HL-60 (cell line): ENCODE measurements at regions not wholly inside any gene's neighbourhood (a gene's known extent, or its start where the extent isn't known, plus 50 kb on each side); places are given as distances from the start of the nearest gene placed in this dataset.

Experiments
- DNase-seq, 2 experiments: peaks; one replicate each; pipeline ENCODE4 v3.0.0-alpha.2; 2010 to 2020; ENCODE audit warnings: low read depth in 1 of 2, low spot score in 1 of 2
- H3K27ac ChIP-seq: fragments of 250-450 bp; sonication (Bioruptor Pico); replicated peaks from 2 replicates; pipeline ENCODE4 v1.5.1; 2020; ENCODE audit warnings: mild to moderate bottlenecking, moderate library complexity
- H3K27me3 ChIP-seq: fragments of 250-450 bp; sonication (Bioruptor Pico); 2 replicates; pipeline ENCODE4 v1.5.1; 2021; ENCODE audit warnings: mild to moderate bottlenecking, moderate library complexity; ENCODE audit not compliant: insufficient read depth, poor library complexity, severe bottlenecking
- H3K4me3 ChIP-seq: replicated peaks from 2 replicates; pipeline ENCODE4 v1.5.1; 2011; ENCODE audit warnings: mild to moderate bottlenecking, control low read depth, low read length; ENCODE audit not compliant: insufficient read depth
- CTCF ChIP-seq: IDR thresholded peaks from one replicate; pipeline ENCODE4 v1.5.1; 2011; ENCODE audit warnings: low read length, control low read depth, inconsistent platforms; ENCODE audit not compliant: insufficient read depth
- GABPA ChIP-seq: IDR thresholded peaks from 2 replicates; pipeline ENCODE4 v1.6.1; 2012; ENCODE audit warnings: low read depth
- POLR2AphosphoS5 ChIP-seq: IDR thresholded peaks from 2 replicates; pipeline ENCODE4 v1.6.1; 2012; ENCODE audit warnings: low read depth
- REST ChIP-seq: IDR thresholded peaks from 2 replicates; pipeline ENCODE4 v1.6.1; 2012; ENCODE audit warnings: low read depth; ENCODE audit not compliant: insufficient replicate concordance
- SPI1 ChIP-seq: IDR thresholded peaks from 2 replicates; pipeline ENCODE4 v1.6.1; 2012; ENCODE audit warnings: low read depth, mild to moderate bottlenecking, borderline replicate concordance

DNA sequence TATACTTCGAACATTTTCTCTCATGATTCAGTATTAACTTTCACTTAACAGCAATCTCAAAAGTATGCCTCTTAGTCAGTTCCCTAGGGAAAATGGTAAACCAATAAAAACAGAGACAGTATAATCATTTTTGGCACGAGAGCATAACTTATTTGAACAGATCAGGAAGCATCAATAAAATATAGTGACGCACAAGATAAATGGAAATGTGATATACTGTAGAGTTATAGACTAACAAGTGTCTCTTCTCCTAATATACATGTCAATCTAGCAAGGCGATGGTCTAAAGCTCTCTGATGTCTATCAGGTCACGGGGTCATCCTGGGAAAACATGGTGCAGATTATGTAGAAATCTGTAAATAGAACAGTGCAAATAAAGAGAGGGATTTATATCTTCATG lies 131.6 kb downstream of the HGF start:
- no peak for TF ChIP-seq CTCF
- no peak for TF ChIP-seq REST
- no peak for TF ChIP-seq SPI1
- no peak for TF ChIP-seq GABPA
- no peak for TF ChIP-seq POLR2AphosphoS5
- Histone ChIP-seq H3K27me3 (no peaks in the 10 kb centered on the region), H3K4me3 (no peak overlapping the region), H3K27ac (no peak overlapping the region)
- DNase-seq = no peak

GRCh38 chr7:81637534-81637933 lies 132.3 kb downstream of the HGF start:
- Histone ChIP-seq H3K27ac (no peak overlapping the region), H3K4me3 (no peak overlapping the region), H3K27me3 (no peaks in the 10 kb centered on the region)
- DNase-seq = no peak
- TF ChIP-seq REST = no peak
- no peak for TF ChIP-seq SPI1
- TF ChIP-seq POLR2AphosphoS5 = no peak
- no peak for TF ChIP-seq CTCF
- no peak for TF ChIP-seq GABPA

DNA sequence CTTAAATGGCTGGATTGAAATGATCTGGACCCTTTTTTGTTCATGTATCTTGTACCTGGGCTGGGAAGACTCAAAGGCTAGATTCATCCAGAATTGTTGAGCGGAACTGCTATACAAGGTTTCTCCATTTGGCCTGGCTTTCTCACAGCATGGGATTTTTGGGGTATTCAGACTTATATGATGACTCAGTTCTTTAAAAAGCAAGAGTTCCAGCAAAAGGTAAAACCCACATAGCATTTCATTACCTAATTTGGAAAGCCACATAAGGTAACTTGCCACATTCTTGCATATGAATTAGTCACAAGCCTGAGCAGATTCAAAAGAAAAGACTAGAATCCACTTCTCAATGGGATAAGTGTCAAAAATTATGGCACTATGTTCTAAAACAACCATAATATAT lies 137.4 kb downstream of the HGF start:
- no peak for DNase-seq
- no peak for TF ChIP-seq CTCF
- TF ChIP-seq GABPA = no peak
- Histone ChIP-seq H3K27ac (no peak overlapping the region), H3K4me3 (no peak overlapping the region), H3K27me3 (no peaks in the 10 kb centered on the region)

DNA sequence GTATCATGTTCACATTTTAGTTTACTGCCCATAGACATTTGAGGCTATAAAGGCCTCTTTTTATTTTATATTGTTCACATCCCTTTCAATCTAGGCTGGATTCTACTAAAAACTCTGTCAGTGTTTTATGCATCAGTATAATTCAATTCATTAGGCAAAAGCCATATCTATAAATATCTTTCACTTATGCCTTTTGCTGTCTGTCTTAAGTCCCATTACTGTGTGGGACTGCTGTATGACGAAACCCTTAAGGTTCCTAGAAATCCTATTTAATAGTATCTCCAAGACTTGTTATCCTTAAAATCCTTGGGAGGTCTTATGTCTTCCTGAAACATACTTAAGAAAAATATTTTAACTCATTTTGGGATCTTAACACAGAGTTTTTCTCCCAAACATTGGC lies 139.2 kb downstream of the HGF start:
- Histone ChIP-seq H3K27ac (no peak overlapping the region), H3K27me3 (no peaks in the 10 kb centered on the region), H3K4me3 (no peak overlapping the region)
- no peak for DNase-seq
- no peak for TF ChIP-seq POLR2AphosphoS5
- TF ChIP-seq CTCF = no peak
- TF ChIP-seq REST = no peak
- TF ChIP-seq GABPA = no peak
- no peak for TF ChIP-seq SPI1
